ENCODE measurements at regions not wholly inside any gene's neighbourhood (a gene's known extent, or its start where the extent isn't known, plus 50 kb on each side); places are given as distances from the start of the nearest gene placed in this dataset.

- H2AFZ ChIP-seq (ENCODE audit: control insufficient read depth, low read depth, low read length) = no peak overlapping the region
- no peaks in the 10 kb centered on the region; a peak in 1 of 4 replicates for H3K27me3 ChIP-seq (replicated peaks in 1 of 2; ENCODE audit: control insufficient read depth in 2 of 2, insufficient read depth in 2 of 2, low read length in 1 of 2)
- H3K36me3 ChIP-seq (ENCODE audit: control insufficient read depth in 2 of 2, insufficient read depth in 2 of 2, low read length in 1 of 2) = no peaks in the 10 kb centered on the region
- H3K4me1 ChIP-seq (ENCODE audit: control insufficient read depth, insufficient read depth, low read length) = no peaks in the 10 kb centered on the region
- no peak overlapping the region for H3K4me3 ChIP-seq
- H3K27ac ChIP-seq (ENCODE audit: control insufficient read depth, insufficient read depth) = no peak overlapping the region
- RAD21 ChIA-PET (ENCODE audit: unreplicated experiment) = no interaction called here
- POLR2A ChIA-PET = no interaction called here
- intact Hi-C loops (cut with micrococcal nuclease; ENCODE audit: unreplicated experiment) = no loop called here
- H3K79me2 ChIP-seq (ENCODE audit: control insufficient read depth, insufficient read depth, low read length) = no peaks in the 10 kb centered on the region
- CTCF ChIA-PET = no interaction called here
- H3K9ac ChIP-seq (ENCODE audit: control insufficient read depth, insufficient read depth, low read length) = no peak overlapping the region
- in situ Hi-C loops (cut with MboI) = no loop called here
- SMC1A ChIA-PET (ENCODE audit: uncharacterized antibody, unreplicated experiment) = no interaction called here
- no peak for DNase-seq (ENCODE audit: low read depth, low spot score)
- peak; percentile 17; the same call in 2 of the 3 replicates for ATAC-seq
- BruUV-seq (replicated peaks) = no TSS peak
- H4K20me1 ChIP-seq (ENCODE audit: control insufficient read depth, insufficient read depth) = no peaks in the 10 kb centered on the region
- no peaks in the 10 kb centered on the region for H3K9me3 ChIP-seq (replicated peaks; ENCODE audit: control insufficient read depth, insufficient read depth, low read length)
- 0% methylated on average over 2 of the region's 2 CpGs for WGBS (ENCODE audit: insufficient coverage, insufficient replicate concordance, low lambda C conversion rate, missing lambda C conversion rate)
- TF ChIP-seq TCF12 (IDR thresholded peaks at IDR 0.05; ENCODE audit: low read depth, low read length) = peak; percentile 82
- TF ChIP-seq RUNX3 (IDR thresholded peaks at IDR 0.05; ENCODE audit: low read length) = 0 out of 2 replicates have a peak, but pooled peaks have one; percentile 13
- TF ChIP-seq JUNB (IDR thresholded peaks at IDR 0.05) = no peak
- H3K4me2 ChIP-seq (ENCODE audit: control insufficient read depth, insufficient read depth) = no peak overlapping the region
- FAIRE-seq = no peak
Observed at GRCh38 chr1:241413386-241413785, 56.4 kb upstream of the RGS7 start.

DNA sequence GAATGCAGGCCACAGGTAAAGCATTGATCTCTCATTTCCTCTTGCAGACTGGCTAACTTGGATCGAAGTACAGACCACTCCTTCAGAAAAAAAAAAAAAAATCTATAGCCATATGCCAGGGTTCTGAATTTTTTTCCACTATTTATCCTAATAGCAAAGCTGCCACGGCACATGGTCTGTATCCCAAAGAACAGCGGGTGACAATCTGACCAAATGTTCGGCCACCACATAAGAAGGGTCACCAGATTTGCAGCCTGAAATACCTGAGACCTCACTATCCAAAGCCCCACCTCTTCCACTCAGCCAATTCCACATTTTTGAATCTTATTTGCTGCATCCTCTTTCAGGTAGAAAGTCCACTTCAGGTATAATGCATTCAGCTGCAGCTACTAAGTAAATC, 55.6 kb upstream of the RGS7 start:
- Histone ChIP-seq H4K20me1 (ENCODE audit: control insufficient read depth, insufficient read depth) (no peaks in the 10 kb centered on the region), H3K4me1 (ENCODE audit: control insufficient read depth, insufficient read depth, low read length) (no peaks in the 10 kb centered on the region), H3K9me3 (replicated peaks; ENCODE audit: control insufficient read depth, insufficient read depth, low read length) (no peaks in the 10 kb centered on the region), H3K27ac (ENCODE audit: control insufficient read depth, insufficient read depth) (no peak overlapping the region), H3K27me3 (replicated peaks in 1 of 2; ENCODE audit: control insufficient read depth in 2 of 2, insufficient read depth in 2 of 2, low read length in 1 of 2) (no peaks in the 10 kb centered on the region; a peak in 1 of 4 replicates), H3K4me3 (no peak overlapping the region), H2AFZ (ENCODE audit: control insufficient read depth, low read depth, low read length) (no peak overlapping the region), H3K4me2 (ENCODE audit: control insufficient read depth, insufficient read depth) (no peak overlapping the region), H3K9ac (ENCODE audit: control insufficient read depth, insufficient read depth, low read length) (no peak overlapping the region), H3K36me3 (ENCODE audit: control insufficient read depth in 2 of 2, insufficient read depth in 2 of 2, low read length in 1 of 2) (no peaks in the 10 kb centered on the region), H3K79me2 (ENCODE audit: control insufficient read depth, insufficient read depth, low read length) (no peaks in the 10 kb centered on the region)
- ChIA-PET CTCF (no interaction called here), POLR2A (no interaction called here), SMC1A (ENCODE audit: uncharacterized antibody, unreplicated experiment) (interaction anchor here (0.6 kb wide), 1 partner anchor 82 kb away, joined by 3 read pairs; no protein-coding TSS in a partner anchor), RAD21 (ENCODE audit: unreplicated experiment) (no interaction called here)
- intact Hi-C loops (cut with micrococcal nuclease; ENCODE audit: unreplicated experiment) (no loop called here), in situ Hi-C loops (cut with MboI) (no loop called here)
- WGBS (ENCODE audit: insufficient coverage, insufficient replicate concordance, low lambda C conversion rate, missing lambda C conversion rate) = 21% methylated on average over 4 of the region's 4 CpGs
- ATAC-seq (no peak), FAIRE-seq (no peak), DNase-seq (ENCODE audit: low read depth, low spot score) (no peak)
- BruUV-seq (replicated peaks) = no TSS peak
- TF ChIP-seq HDAC2 (IDR thresholded peaks at IDR 0.05) (no peak), SMC3 (IDR thresholded peaks at IDR 0.05; ENCODE audit: borderline replicate concordance, low read length) (no peak), TCF3 (IDR thresholded peaks at IDR 0.05; ENCODE audit: borderline replicate concordance, insufficient read depth, low read depth, low read length) (no peak), ETV6 (conservative IDR thresholded peaks at IDR 0.05 in 1 of 2, IDR thresholded peaks at IDR 0.05 in 1 of 2; ENCODE audit: borderline replicate concordance in 1 of 2, low read depth in 1 of 2) (no peak), E2F4 (IDR thresholded peaks at IDR 0.05; ENCODE audit: low read depth, low read length) (no peak), PBX3 (IDR thresholded peaks at IDR 0.05; ENCODE audit: insufficient replicate concordance, low read depth, low read length) (no peak), KAT2A (conservative IDR thresholded peaks at IDR 0.05; ENCODE audit: control insufficient read depth, low read depth, low read length) (no peak), E4F1 (IDR thresholded peaks at IDR 0.05; ENCODE audit: borderline replicate concordance, partially characterized antibody) (no peak), RELA (IDR thresholded peaks at IDR 0.05; ENCODE audit: borderline replicate concordance, partially characterized antibody) (no peak)

Measured in GM12878 (cell line).